Right lobe of liver (tissue), 6 donors: ENCODE measurements at regions not wholly inside any gene's neighbourhood (a gene's known extent, or its start where the extent isn't known, plus 50 kb on each side); places are given as distances from the start of the nearest gene placed in this dataset.

Experiments used
- ATAC-seq, 4 donors: fragments of 200-7000 bp; cut with Tn5 transposase; one replicate each; pipeline ENCODE4 v1.9.1; 2020; ENCODE audit warnings: mild to moderate bottlenecking in 4 of 4, moderate library complexity in 4 of 4
- DNase-seq, 3 donors: peaks; one replicate each; pipeline ENCODE4 v3.0.0-alpha.2; 2020
- H3K27ac ChIP-seq, 3 donors: fragments of 200-600 bp; one replicate each; pipeline ENCODE4 v1.8.0; 2022
- H3K27me3 ChIP-seq, 2 donors: fragments of 200-600 bp; one replicate each; pipeline ENCODE4 v1.8.0; 2022
- H3K36me3 ChIP-seq, 4 donors: fragments of 200-600 bp; sonication (generic) in 1 of 4; one replicate each; pipeline versions ENCODE4 v1.5.1 to v1.8.0; 2017 to 2022; ENCODE audit warnings: control low read depth in 1 of 4
- H3K4me1 ChIP-seq, 4 donors: fragments of 200-600 bp; sonication (generic) in 1 of 4; one replicate each; pipeline versions ENCODE4 v1.5.1 to v1.8.0; 2017 to 2022; ENCODE audit warnings: control low read depth in 1 of 4
- H3K4me3 ChIP-seq, 3 donors: fragments of 200-600 bp; one replicate each; pipeline ENCODE4 v1.8.0; 2022
- H3K9me3 ChIP-seq, 4 donors: fragments of 200-600 bp; sonication (generic) in 1 of 4; one replicate each; pipeline versions ENCODE4 v1.5.1 to v1.8.0; 2017 to 2022; ENCODE audit warnings: control low read depth in 1 of 4
- POLR2A ChIP-seq: fragments of 450-650 bp; IDR thresholded peaks from one replicate; pipeline ENCODE4 v1.6.1; 2017; ENCODE audit warnings: antibody characterized with exemption, mild to moderate bottlenecking
- WGBS: methylation state at CpG from one replicate; pipeline ENCODE4 v1.1.6; 2018; ENCODE audit warnings: low coverage, low lambda C conversion rate; ENCODE audit not compliant: insufficient coverage; ENCODE audit errors: missing lambda C conversion rate; 5-methylcytosine and 5-hydroxymethylcytosine counted together
- intact Hi-C, 2 donors: fragments of 100-400 bp; cut with DNase I; formaldehyde crosslinking; loops; one replicate each; pipeline versions ENCODE4 v1.11.2 to v1.14.1; 2022
- TF ChIP-seq, protein P1 (sequence below), 4 donors: fragments of 200-600 bp in 3 of 4; fragments of 450-650 bp in 1 of 4; IDR thresholded peaks; one replicate each; pipeline versions ENCODE4 v1.5.1 to v1.8.0; 2016 to 2022; ENCODE audit warnings: antibody characterized with exemption in 4 of 4, mild to moderate bottlenecking in 2 of 4
- donor health status: DM: no; HTN: yes; CAD: no.
- donor health status: DM: no; HTN: no; CAD: no.
- donor health status: DM: no; HTN: no; CAD: no.
- donor health status: DM: no; HTN: yes; CAD: no.
- donor health status: DM: no; HTN: yes; CAD: no.

DNA sequence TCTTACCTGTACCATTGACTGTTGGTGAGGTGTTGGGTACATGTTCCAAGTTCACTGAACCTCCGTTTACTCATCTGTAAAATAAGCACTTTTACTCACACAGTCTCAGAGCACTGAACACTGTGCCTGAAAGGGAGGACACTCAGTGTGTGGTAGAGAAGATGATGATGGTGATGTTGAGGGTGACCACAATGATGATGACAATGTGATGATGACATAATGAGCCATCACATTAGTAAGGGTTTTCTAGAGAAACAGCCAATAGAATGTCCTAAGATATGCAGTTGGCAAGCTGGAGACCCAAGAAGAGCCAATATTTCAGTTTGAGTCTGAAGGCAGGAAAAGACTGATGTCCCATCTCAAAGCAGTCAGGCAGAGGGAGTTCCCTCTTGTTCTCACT lies 315.4 kb upstream of the IGFBP7 start:
- intact Hi-C loops = no loop called here

GRCh38 chr4:57424232-57424897 lies 314.2 kb upstream of the IGFBP7 start:
- intact Hi-C loops = no loop called here
- WGBS = 54% methylated on average over 4 of the region's 6 CpGs
- ATAC-seq (peak in 1 of 4 donors; percentile 72), DNase-seq (no peak)
- no peaks in the 10 kb centered on the region for H3K4me1 ChIP-seq
- TF ChIP-seq, protein P1, sequence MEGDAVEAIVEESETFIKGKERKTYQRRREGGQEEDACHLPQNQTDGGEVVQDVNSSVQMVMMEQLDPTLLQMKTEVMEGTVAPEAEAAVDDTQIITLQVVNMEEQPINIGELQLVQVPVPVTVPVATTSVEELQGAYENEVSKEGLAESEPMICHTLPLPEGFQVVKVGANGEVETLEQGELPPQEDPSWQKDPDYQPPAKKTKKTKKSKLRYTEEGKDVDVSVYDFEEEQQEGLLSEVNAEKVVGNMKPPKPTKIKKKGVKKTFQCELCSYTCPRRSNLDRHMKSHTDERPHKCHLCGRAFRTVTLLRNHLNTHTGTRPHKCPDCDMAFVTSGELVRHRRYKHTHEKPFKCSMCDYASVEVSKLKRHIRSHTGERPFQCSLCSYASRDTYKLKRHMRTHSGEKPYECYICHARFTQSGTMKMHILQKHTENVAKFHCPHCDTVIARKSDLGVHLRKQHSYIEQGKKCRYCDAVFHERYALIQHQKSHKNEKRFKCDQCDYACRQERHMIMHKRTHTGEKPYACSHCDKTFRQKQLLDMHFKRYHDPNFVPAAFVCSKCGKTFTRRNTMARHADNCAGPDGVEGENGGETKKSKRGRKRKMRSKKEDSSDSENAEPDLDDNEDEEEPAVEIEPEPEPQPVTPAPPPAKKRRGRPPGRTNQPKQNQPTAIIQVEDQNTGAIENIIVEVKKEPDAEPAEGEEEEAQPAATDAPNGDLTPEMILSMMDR (IDR thresholded peaks at IDR 0.05) = no peak
- no peak for TF ChIP-seq POLR2A
- no peaks in the 10 kb centered on the region for H3K36me3 ChIP-seq
- H3K27me3 ChIP-seq = peaks cover 0 to 10% of the 10 kb centered on the region in 2 donors
- H3K27ac ChIP-seq = no peak overlapping the region
- H3K9me3 ChIP-seq = peaks cover 0 to 2% (median 0%) of the 10 kb centered on the region in 4 donors
- no peak overlapping the region for H3K4me3 ChIP-seq

More for the DNA sequence above, 315.4 kb upstream of the IGFBP7 start:
- 60% methylated on average over 1 of the region's 1 CpG for WGBS
- no peaks in the 10 kb centered on the region for H3K9me3 ChIP-seq
- TF ChIP-seq, protein P1 (IDR thresholded peaks at IDR 0.05) = no peak
- no peak for TF ChIP-seq POLR2A
- no peaks in the 10 kb centered on the region for H3K36me3 ChIP-seq
- H3K4me1 ChIP-seq = no peaks in the 10 kb centered on the region
- ATAC-seq (no peak), DNase-seq (no peak)
- H3K4me3 ChIP-seq = no peak overlapping the region
- peaks cover 0 to 10% of the 10 kb centered on the region in 2 donors for H3K27me3 ChIP-seq
- H3K27ac ChIP-seq = no peak overlapping the region

DNA sequence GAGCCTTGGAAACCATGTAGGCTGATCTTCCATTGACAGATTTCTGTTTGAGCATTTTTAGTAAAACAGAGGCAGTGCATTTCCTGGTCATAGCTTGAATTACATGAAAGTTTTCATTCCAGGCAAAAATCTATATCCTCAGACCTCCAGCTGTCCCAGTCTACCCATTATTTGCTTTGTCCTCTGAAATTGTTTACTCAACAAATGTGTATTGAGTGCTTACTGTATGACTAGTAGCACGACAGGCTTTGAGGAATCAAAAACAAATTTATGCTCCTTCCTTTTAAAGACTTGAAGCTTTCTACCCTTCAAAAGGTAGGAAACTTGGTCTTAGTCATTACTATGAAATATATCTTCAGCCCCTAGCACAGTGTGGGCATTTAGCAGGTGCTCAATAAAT lies 307.9 kb upstream of the IGFBP7 start:
- Histone ChIP-seq H3K27ac (no peak overlapping the region), H3K4me3 (no peak overlapping the region), H3K9me3 (peaks cover 0 to 2% (median 0%) of the 10 kb centered on the region in 4 donors), H3K4me1 (no peaks in the 10 kb centered on the region), H3K36me3 (no peaks in the 10 kb centered on the region), H3K27me3 (no peaks in the 10 kb centered on the region)
- 11% methylated on average over 1 of the region's 1 CpG for WGBS
- no peak for ATAC-seq
- DNase-seq = no peak
- intact Hi-C loops = no loop called here
- TF ChIP-seq POLR2A = no peak
- TF ChIP-seq, protein P1 (IDR thresholded peaks at IDR 0.05) = no peak

DNA sequence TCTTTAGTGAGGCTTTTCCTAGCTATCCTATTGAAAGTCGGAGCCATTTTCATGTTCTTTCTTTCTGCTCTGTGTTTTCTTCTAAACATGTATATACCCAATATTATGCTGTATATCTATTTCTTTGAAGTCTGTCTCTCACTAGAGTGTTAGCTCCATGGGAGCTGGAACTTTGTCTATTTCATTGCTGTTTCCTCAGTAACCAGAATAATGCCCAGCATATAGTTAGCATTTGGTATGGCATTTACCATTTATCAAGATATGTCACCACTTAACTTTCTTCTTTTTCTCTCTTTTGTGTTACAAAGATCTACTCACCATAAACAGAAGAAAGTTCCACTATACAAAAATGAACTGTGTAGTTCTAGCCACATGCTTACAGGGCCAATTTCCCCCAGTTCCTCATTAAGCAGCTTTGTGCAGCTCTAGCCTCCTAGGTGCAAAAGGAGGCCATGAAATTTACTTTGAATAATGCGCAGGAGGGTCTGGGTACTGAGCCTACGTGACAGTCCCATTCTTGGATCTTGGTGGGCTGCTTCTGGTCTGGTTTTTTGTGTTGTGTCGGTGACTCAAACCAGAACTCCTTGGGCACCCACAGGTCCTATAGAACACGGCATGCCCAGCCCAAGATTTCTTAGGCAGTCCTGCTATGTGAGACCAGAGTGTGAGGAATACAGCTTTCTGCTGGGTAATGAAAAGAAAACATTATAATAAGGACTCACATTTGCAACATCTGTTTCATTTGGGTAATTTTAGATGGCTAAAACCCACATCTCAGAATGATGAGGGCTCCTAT lies 302.3 kb upstream of the IGFBP7 start:
- TF ChIP-seq, protein P1 (IDR thresholded peaks at IDR 0.05) = no peak
- no peak for TF ChIP-seq POLR2A
- WGBS = 69% methylated on average over 5 of the region's 5 CpGs
- no peaks in the 10 kb centered on the region for H3K36me3 ChIP-seq
- no peak overlapping the region for H3K4me3 ChIP-seq
- no peaks in the 10 kb centered on the region for H3K9me3 ChIP-seq
- no peaks in the 10 kb centered on the region for H3K4me1 ChIP-seq
- no peak overlapping the region for H3K27ac ChIP-seq
- no peaks in the 10 kb centered on the region for H3K27me3 ChIP-seq
- ATAC-seq = no peak
- DNase-seq = no peak
- intact Hi-C loops = no loop called here
